AG04449 (cell line): ENCODE measurements at regions not wholly inside any gene's neighbourhood (a gene's known extent, or its start where the extent isn't known, plus 50 kb on each side); places are given as distances from the start of the nearest gene placed in this dataset.

Experiments
- CTCF ChIA-PET: fragments of 350-600 bp; formaldehyde crosslinking; extraction: SDS; loops from one replicate; lab custom pipeline; 2021; ENCODE audit warnings: antibody characterized with exemption; lab: Yijun Ruan, JAX
- POLR2A ChIA-PET: fragments of 400-600, 350-600 bp; formaldehyde crosslinking; extraction: SDS; loops from one replicate; lab custom pipeline; 2020; ENCODE audit warnings: antibody characterized with exemption, inconsistent platforms; lab: Yijun Ruan, JAX
- DNase-seq: peaks from one replicate; pipeline ENCODE4 v3.0.0-alpha.2; 2010; ENCODE audit warnings: low read depth, low spot score
- H3K4me3 ChIP-seq: 2 replicates; pipeline ENCODE4 v1.5.1; 2011; ENCODE audit warnings: low read depth, mild to moderate bottlenecking, control low read depth, low read length
- CTCF ChIP-seq: IDR thresholded peaks from one replicate; pipeline ENCODE4 v1.5.1; 2011; ENCODE audit warnings: mild to moderate bottlenecking, moderate library complexity, low read length, control low read depth, inconsistent platforms; ENCODE audit not compliant: insufficient read depth; ENCODE audit errors: missing control alignments

- ChIA-PET CTCF (interaction anchor here (0.8 to 2.1 kb wide), 3 partner anchors 20 to 34 kb away, joined by 3 to 5 read pairs (median 3); no protein-coding TSS in a partner anchor), POLR2A (no interaction called here)
- TF ChIP-seq CTCF: no peak
- DNase-seq: no peak
- H3K4me3 ChIP-seq: no peak overlapping the region
These were observed 224.1 kb downstream of the SS18 start for GRCh38 chr18:25866331-25866730.

- no peak overlapping the region for H3K4me3 ChIP-seq
- DNase-seq: no peak
- ChIA-PET POLR2A (no interaction called here), CTCF (no interaction called here)
- TF ChIP-seq CTCF: no peak
These were observed 227.4 kb downstream of the SS18 start for GRCh38 chr18:25862881-25863600.

GRCh38 chr18:25853691-25854433 is 236.6 kb downstream of the SS18 start:
- TF ChIP-seq CTCF: no peak
- ChIA-PET POLR2A (no interaction called here), CTCF (no interaction called here)
- no peak for DNase-seq
- no peak overlapping the region for H3K4me3 ChIP-seq

GRCh38 chr18:25843791-25844190 is 246.6 kb downstream of the SS18 start:
- no peak for DNase-seq
- ChIA-PET CTCF (interaction anchor here (1.0 to 2.6 kb wide), 2 partner anchors 9 to 11 kb away, joined by 3 to 14 read pairs; no protein-coding TSS in a partner anchor), POLR2A (no interaction called here)
- TF ChIP-seq CTCF: no peak
- H3K4me3 ChIP-seq: no peak overlapping the region

- H3K4me3 ChIP-seq: no peak overlapping the region
- ChIA-PET CTCF (interaction anchor here (1.0 to 2.6 kb wide), 2 partner anchors 10 kb away, joined by 3 to 14 read pairs; no protein-coding TSS in a partner anchor), POLR2A (no interaction called here)
- TF ChIP-seq CTCF: no peak
- DNase-seq: no peak
These were observed 247.7 kb downstream of the SS18 start for GRCh38 chr18:25842665-25843064.

GRCh38 chr18:25834061-25834460 is 256.4 kb downstream of the SS18 start:
- ChIA-PET CTCF (interaction anchor here (2.9 to 3.2 kb wide), 3 partner anchors 10 to 273 kb away, joined by 14 read pairs; no protein-coding TSS in a partner anchor), POLR2A (no interaction called here)
- no peak for TF ChIP-seq CTCF
- no peak overlapping the region for H3K4me3 ChIP-seq
- no peak for DNase-seq
